HEK293 (cell line): ENCODE measurements at regions not wholly inside any gene's neighbourhood (a gene's known extent, or its start where the extent isn't known, plus 50 kb on each side); places are given as distances from the start of the nearest gene placed in this dataset.

Experiments used
- ZBTB7A ChIP-seq: fragments of 450-650 bp; formaldehyde crosslinking; IDR thresholded peaks from 2 replicates; pipeline ENCODE4 v1.5.1; 2016; ENCODE audit warnings: low read depth, missing biosample characterization, missing genetic modification characterization
- ZNF223 ChIP-seq: fragments of 450-650 bp; formaldehyde crosslinking; IDR thresholded peaks from 2 replicates; pipeline ENCODE4 v1.5.1; 2016; ENCODE audit warnings: missing biosample characterization, missing genetic modification characterization
- ZNF366 ChIP-seq: fragments of 450-650 bp; formaldehyde crosslinking; conservative IDR thresholded peaks from 2 replicates; pipeline ENCODE4 v1.5.1; 2016; ENCODE audit warnings: missing biosample characterization, missing genetic modification characterization
- ZNF768 ChIP-seq: fragments of 450-650 bp; formaldehyde crosslinking; IDR thresholded peaks from 2 replicates; pipeline ENCODE4 v1.5.1; 2018; ENCODE audit warnings: missing biosample characterization, mild to moderate bottlenecking, missing genetic modification characterization
- ZNF785 ChIP-seq: fragments of 450-650 bp; formaldehyde crosslinking; IDR thresholded peaks from 2 replicates; pipeline ENCODE4 v1.5.1; 2016; ENCODE audit warnings: missing biosample characterization, missing genetic modification characterization
- TF ChIP-seq, protein P1 (sequence below): fragments of 450-650 bp; formaldehyde crosslinking; IDR thresholded peaks from 2 replicates; pipeline ENCODE4 v1.5.1; 2016; ENCODE audit warnings: missing biosample characterization, missing genetic modification characterization
- TF ChIP-seq, protein P2 (sequence below): fragments of 450-650 bp; formaldehyde crosslinking; IDR thresholded peaks from 2 replicates; pipeline ENCODE4 v1.5.1; 2016; ENCODE audit warnings: missing biosample characterization, missing genetic modification characterization, low read depth
- TF ChIP-seq, protein P3 (sequence below): fragments of 450-650 bp; formaldehyde crosslinking; IDR thresholded peaks from 2 replicates; pipeline ENCODE4 v1.5.1; 2016; ENCODE audit warnings: missing biosample characterization, missing genetic modification characterization, borderline replicate concordance

DNA sequence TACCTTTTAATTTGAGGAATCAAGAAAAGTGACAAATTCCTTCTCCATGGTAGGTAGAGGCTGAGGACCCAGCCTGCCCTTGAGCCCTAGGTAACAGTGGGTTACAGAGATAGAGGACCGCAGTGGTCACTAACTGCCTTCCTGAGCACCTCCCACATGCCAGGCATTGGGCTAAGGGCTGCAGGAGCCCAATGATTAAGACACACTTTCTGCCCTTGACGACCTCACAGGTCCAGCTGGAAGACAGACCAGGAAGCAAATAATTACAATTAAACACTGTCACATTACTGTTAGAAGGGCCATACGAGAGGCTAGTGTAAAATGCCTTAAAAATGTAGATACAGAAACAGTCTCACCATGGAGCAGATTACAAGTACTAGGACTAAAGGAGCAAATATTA is 156.8 kb upstream of the NFE2L3 start:
- no peak for TF ChIP-seq ZNF785
- TF ChIP-seq, protein P1, sequence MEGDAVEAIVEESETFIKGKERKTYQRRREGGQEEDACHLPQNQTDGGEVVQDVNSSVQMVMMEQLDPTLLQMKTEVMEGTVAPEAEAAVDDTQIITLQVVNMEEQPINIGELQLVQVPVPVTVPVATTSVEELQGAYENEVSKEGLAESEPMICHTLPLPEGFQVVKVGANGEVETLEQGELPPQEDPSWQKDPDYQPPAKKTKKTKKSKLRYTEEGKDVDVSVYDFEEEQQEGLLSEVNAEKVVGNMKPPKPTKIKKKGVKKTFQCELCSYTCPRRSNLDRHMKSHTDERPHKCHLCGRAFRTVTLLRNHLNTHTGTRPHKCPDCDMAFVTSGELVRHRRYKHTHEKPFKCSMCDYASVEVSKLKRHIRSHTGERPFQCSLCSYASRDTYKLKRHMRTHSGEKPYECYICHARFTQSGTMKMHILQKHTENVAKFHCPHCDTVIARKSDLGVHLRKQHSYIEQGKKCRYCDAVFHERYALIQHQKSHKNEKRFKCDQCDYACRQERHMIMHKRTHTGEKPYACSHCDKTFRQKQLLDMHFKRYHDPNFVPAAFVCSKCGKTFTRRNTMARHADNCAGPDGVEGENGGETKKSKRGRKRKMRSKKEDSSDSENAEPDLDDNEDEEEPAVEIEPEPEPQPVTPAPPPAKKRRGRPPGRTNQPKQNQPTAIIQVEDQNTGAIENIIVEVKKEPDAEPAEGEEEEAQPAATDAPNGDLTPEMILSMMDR (tag by site-specific recombination) = no peak
- TF ChIP-seq ZNF366 (tag by site-specific recombination) = no peak
- TF ChIP-seq, protein P2, sequence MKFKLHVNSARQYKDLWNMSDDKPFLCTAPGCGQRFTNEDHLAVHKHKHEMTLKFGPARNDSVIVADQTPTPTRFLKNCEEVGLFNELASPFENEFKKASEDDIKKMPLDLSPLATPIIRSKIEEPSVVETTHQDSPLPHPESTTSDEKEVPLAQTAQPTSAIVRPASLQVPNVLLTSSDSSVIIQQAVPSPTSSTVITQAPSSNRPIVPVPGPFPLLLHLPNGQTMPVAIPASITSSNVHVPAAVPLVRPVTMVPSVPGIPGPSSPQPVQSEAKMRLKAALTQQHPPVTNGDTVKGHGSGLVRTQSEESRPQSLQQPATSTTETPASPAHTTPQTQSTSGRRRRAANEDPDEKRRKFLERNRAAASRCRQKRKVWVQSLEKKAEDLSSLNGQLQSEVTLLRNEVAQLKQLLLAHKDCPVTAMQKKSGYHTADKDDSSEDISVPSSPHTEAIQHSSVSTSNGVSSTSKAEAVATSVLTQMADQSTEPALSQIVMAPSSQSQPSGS (tag by site-specific recombination) = no peak
- no peak for TF ChIP-seq ZBTB7A (tag by site-specific recombination)
- TF ChIP-seq ZNF768 = no peak
- TF ChIP-seq, protein P3, sequence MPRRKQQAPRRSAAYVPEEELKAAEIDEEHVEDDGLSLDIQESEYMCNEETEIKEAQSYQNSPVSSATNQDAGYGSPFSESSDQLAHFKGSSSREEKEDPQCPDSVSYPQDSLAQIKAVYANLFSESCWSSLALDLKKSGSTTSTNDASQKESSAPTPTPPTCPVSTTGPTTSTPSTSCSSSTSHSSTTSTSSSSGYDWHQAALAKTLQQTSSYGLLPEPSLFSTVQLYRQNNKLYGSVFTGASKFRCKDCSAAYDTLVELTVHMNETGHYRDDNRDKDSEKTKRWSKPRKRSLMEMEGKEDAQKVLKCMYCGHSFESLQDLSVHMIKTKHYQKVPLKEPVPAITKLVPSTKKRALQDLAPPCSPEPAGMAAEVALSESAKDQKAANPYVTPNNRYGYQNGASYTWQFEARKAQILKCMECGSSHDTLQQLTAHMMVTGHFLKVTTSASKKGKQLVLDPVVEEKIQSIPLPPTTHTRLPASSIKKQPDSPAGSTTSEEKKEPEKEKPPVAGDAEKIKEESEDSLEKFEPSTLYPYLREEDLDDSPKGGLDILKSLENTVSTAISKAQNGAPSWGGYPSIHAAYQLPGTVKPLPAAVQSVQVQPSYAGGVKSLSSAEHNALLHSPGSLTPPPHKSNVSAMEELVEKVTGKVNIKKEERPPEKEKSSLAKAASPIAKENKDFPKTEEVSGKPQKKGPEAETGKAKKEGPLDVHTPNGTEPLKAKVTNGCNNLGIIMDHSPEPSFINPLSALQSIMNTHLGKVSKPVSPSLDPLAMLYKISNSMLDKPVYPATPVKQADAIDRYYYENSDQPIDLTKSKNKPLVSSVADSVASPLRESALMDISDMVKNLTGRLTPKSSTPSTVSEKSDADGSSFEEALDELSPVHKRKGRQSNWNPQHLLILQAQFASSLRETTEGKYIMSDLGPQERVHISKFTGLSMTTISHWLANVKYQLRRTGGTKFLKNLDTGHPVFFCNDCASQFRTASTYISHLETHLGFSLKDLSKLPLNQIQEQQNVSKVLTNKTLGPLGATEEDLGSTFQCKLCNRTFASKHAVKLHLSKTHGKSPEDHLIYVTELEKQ (tag by site-specific recombination) = no peak
- no peak for TF ChIP-seq ZNF223
